Liver (tissue), 3 donors: ENCODE measurements at regions not wholly inside any gene's neighbourhood (a gene's known extent, or its start where the extent isn't known, plus 50 kb on each side); places are given as distances from the start of the nearest gene placed in this dataset.

ENCODE experiments used
- RAD21 ChIP-seq, 2 donors: IDR thresholded peaks; 2 replicates each; pipeline ENCODE4 v1.6.1; 2016; ENCODE audit warnings: antibody characterized with exemption in 2 of 2, mild to moderate bottlenecking in 2 of 2
- TF ChIP-seq, protein P1 (sequence below): fragments of 150-350 bp; IDR thresholded peaks from 2 replicates; pipeline ENCODE4 v1.5.1; 2017; ENCODE audit warnings: improper control_type of control experiment, low read depth, low read length; ENCODE audit not compliant: missing input control
- donor health status: healthy.
- donor health status: healthy.

- TF ChIP-seq, protein P1, sequence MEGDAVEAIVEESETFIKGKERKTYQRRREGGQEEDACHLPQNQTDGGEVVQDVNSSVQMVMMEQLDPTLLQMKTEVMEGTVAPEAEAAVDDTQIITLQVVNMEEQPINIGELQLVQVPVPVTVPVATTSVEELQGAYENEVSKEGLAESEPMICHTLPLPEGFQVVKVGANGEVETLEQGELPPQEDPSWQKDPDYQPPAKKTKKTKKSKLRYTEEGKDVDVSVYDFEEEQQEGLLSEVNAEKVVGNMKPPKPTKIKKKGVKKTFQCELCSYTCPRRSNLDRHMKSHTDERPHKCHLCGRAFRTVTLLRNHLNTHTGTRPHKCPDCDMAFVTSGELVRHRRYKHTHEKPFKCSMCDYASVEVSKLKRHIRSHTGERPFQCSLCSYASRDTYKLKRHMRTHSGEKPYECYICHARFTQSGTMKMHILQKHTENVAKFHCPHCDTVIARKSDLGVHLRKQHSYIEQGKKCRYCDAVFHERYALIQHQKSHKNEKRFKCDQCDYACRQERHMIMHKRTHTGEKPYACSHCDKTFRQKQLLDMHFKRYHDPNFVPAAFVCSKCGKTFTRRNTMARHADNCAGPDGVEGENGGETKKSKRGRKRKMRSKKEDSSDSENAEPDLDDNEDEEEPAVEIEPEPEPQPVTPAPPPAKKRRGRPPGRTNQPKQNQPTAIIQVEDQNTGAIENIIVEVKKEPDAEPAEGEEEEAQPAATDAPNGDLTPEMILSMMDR = no peak
- TF ChIP-seq RAD21 (IDR thresholded peaks at IDR 0.05) = no peak
These were observed 146.4 kb upstream of the DCAF8L1 start for GRCh38 chrX:28127662-28128061.
